Hepatocyte (in vitro differentiated cells): ENCODE measurements at regions not wholly inside any gene's neighbourhood (a gene's known extent, or its start where the extent isn't known, plus 50 kb on each side); places are given as distances from the start of the nearest gene placed in this dataset.
A peak's percentile ranks its signal among the peaks of the same experiment; 100 is the strongest.

Experiments used
- DNase-seq: peaks from one replicate; pipeline ENCODE4 v3.0.0-alpha.2; 2016; ENCODE audit warnings: low spot score
- H2AFZ ChIP-seq: fragments of 200-600 bp; sonication (generic); 2 replicates; pipeline ENCODE4 v1.6.0; 2016; ENCODE audit warnings: antibody characterized with exemption, mild to moderate bottlenecking
- H3K27ac ChIP-seq: fragments of 200-600 bp; sonication (generic); 2 replicates; pipeline ENCODE4 v1.5.1; 2016; ENCODE audit warnings: mild to moderate bottlenecking
- H3K27me3 ChIP-seq: fragments of 200-600 bp; sonication (generic); 2 replicates; pipeline ENCODE4 v1.6.1; 2016
- H3K36me3 ChIP-seq: fragments of 200-600 bp; sonication (generic); replicated peaks from 2 replicates; pipeline ENCODE4 v1.5.1; 2016; ENCODE audit warnings: low read depth; ENCODE audit not compliant: insufficient read depth
- H3K4me1 ChIP-seq: fragments of 200-600 bp; sonication (generic); 2 replicates; pipeline ENCODE4 v1.5.1; 2016; ENCODE audit warnings: mild to moderate bottlenecking, moderate library complexity; ENCODE audit not compliant: insufficient read depth
- H3K4me2 ChIP-seq: fragments of 200-600 bp; sonication (generic); 2 replicates; pipeline ENCODE4 v1.6.0; 2016
- H3K4me3 ChIP-seq: fragments of 200-600 bp; sonication (generic); 2 replicates; pipeline ENCODE4 v1.5.1; 2016; ENCODE audit warnings: mild to moderate bottlenecking
- H3K79me2 ChIP-seq: fragments of 200-600 bp; sonication (generic); 2 replicates; pipeline ENCODE4 v1.6.0; 2017; ENCODE audit warnings: mild to moderate bottlenecking
- H3K9me2 ChIP-seq: fragments of 200-600 bp; sonication (generic); replicated peaks from 2 replicates; pipeline ENCODE4 v1.6.0; 2017; ENCODE audit warnings: mild to moderate bottlenecking; ENCODE audit not compliant: insufficient read depth
- H3K9me3 ChIP-seq: fragments of 200-600 bp; sonication (generic); 2 replicates; pipeline ENCODE4 v1.5.1; 2016; ENCODE audit warnings: low read depth, mild to moderate bottlenecking
- H4K20me1 ChIP-seq: fragments of 200-600 bp; sonication (generic); 2 replicates; pipeline ENCODE4 v1.6.0; 2016; ENCODE audit warnings: mild to moderate bottlenecking; ENCODE audit not compliant: insufficient read depth, poor library complexity, severe bottlenecking
- EZH2 ChIP-seq: fragments of 200-600 bp; sonication (generic); IDR thresholded peaks from 2 replicates; pipeline ENCODE4 v1.6.1; 2016; ENCODE audit warnings: antibody characterized with exemption, mild to moderate bottlenecking, borderline replicate concordance
- EZH2phosphoT487 ChIP-seq: fragments of 200-600 bp; sonication (generic); IDR thresholded peaks from one replicate; pipeline ENCODE4 v1.6.1; 2018; ENCODE audit warnings: antibody characterized with exemption, mild to moderate bottlenecking, low read depth, moderate library complexity; ENCODE audit not compliant: unreplicated experiment, severe bottlenecking
- WGBS: methylation state at CpG from one replicate; pipeline ENCODE4 v1.1.6; 2016; ENCODE audit warnings: low lambda C conversion rate; ENCODE audit errors: missing lambda C conversion rate; 5-methylcytosine and 5-hydroxymethylcytosine counted together
- TF ChIP-seq, protein P1 (sequence below): fragments of 200-600 bp; sonication (generic); IDR thresholded peaks from 2 replicates; pipeline ENCODE4 v1.5.1; 2016; ENCODE audit warnings: antibody characterized with exemption, mild to moderate bottlenecking; ENCODE audit not compliant: poor library complexity

DNA sequence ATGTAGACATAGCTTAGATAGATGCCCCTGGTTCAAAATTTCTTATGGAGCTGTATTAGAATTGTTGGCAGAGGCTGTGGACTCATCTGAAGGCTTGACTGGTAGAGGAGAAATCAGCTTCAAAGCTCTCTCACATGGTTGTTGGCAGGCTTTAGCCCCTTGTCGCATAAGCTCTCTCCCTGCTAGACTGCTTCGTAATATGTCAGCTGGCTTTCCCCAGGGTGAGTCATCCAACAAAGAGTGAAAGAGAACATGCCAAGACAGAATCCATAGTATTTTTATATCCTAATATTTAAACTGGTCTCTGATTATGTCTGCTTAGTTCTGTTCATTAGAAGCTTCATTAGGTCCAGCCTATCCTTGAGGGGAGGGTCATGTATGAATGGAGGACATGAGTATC lies 427.4 kb upstream of the NAALADL2 start:
- WGBS = 85% methylated on average over 2 of the region's 2 CpGs
- H2AFZ ChIP-seq = no peak overlapping the region
- no peaks in the 10 kb centered on the region for H3K4me1 ChIP-seq
- H3K4me3 ChIP-seq = no peak overlapping the region
- H4K20me1 ChIP-seq = no peaks in the 10 kb centered on the region
- no peak overlapping the region for H3K4me2 ChIP-seq
- no peaks in the 10 kb centered on the region for H3K9me2 ChIP-seq
- TF ChIP-seq, protein P1, sequence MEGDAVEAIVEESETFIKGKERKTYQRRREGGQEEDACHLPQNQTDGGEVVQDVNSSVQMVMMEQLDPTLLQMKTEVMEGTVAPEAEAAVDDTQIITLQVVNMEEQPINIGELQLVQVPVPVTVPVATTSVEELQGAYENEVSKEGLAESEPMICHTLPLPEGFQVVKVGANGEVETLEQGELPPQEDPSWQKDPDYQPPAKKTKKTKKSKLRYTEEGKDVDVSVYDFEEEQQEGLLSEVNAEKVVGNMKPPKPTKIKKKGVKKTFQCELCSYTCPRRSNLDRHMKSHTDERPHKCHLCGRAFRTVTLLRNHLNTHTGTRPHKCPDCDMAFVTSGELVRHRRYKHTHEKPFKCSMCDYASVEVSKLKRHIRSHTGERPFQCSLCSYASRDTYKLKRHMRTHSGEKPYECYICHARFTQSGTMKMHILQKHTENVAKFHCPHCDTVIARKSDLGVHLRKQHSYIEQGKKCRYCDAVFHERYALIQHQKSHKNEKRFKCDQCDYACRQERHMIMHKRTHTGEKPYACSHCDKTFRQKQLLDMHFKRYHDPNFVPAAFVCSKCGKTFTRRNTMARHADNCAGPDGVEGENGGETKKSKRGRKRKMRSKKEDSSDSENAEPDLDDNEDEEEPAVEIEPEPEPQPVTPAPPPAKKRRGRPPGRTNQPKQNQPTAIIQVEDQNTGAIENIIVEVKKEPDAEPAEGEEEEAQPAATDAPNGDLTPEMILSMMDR = no peak
- TF ChIP-seq EZH2 (no peak), EZH2phosphoT487 (no peak)
- H3K27ac ChIP-seq = no peak overlapping the region
- H3K27me3 ChIP-seq = no peaks in the 10 kb centered on the region
- no peaks in the 10 kb centered on the region for H3K79me2 ChIP-seq
- no peaks in the 10 kb centered on the region for H3K9me3 ChIP-seq
- no peaks in the 10 kb centered on the region for H3K36me3 ChIP-seq
- DNase-seq = no peak

DNA sequence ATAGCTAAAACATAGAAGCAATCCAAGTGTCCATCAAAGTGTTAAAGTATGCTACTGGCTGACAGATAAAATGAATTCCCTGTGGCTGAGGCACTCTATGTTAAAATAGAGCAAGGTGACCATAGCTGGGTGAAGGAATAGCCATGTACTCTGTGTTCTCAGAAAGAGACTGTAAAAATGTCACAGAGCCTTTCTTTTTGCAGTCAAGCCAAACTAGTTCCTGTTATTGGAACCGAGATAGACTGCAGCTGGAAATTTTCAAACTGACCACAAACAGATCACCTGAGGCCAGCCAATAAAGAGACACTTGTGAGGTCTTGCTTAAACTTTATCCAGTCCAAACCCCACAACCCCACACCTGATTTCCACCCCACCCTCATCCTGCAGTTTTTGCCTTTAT lies 422.8 kb upstream of the NAALADL2 start:
- Histone ChIP-seq H3K27me3 (no peaks in the 10 kb centered on the region), H3K4me2 (no peak overlapping the region), H3K4me3 (no peak overlapping the region), H3K9me3 (no peaks in the 10 kb centered on the region), H3K27ac (no peak overlapping the region), H4K20me1 (no peaks in the 10 kb centered on the region), H3K4me1 (no peaks in the 10 kb centered on the region), H2AFZ (no peak overlapping the region), H3K79me2 (no peaks in the 10 kb centered on the region), H3K9me2 (no peaks in the 10 kb centered on the region), H3K36me3 (no peaks in the 10 kb centered on the region)
- 0% methylated on average over 1 of the region's 1 CpG for WGBS
- DNase-seq = no peak
- TF ChIP-seq EZH2phosphoT487 = no peak
- TF ChIP-seq, protein P1 = no peak
- no peak for TF ChIP-seq EZH2

DNA sequence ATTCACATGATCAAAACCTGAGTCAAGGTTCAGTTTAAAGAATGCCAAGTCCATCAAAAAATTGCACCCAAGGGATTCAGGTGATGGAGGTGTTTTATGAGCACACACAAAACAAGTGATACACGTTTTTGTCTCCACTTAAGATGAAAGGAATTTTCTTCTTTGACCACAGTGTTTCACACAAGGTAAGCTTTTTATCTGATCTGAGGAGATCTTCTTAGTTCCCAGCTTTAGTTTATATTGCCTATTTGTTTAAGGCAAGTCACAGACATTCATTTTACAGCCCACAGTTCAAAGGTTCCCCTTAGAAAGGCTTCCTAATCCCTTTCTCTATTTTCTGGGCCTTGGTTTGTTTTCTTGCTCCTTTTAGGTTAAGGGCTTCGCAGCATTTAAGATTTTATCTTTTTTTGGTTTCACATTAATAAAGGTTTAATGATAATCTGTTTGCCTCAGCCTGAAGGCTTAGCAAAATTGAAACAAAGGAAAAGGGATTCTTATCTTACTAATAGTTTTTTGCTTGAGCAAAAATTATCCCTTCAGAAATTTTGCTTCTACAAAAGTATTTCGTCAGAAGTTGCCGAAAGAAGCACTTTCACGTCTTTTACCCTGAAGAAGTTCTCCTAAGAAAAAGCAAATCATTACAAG lies 420.5 kb upstream of the NAALADL2 start:
- Histone ChIP-seq H3K4me3 (no peak overlapping the region), H3K4me1 (no peaks in the 10 kb centered on the region), H3K36me3 (no peaks in the 10 kb centered on the region), H3K9me2 (no peaks in the 10 kb centered on the region), H4K20me1 (no peaks in the 10 kb centered on the region), H3K79me2 (peaks cover 14% of the 10 kb centered on the region), H3K9me3 (no peaks in the 10 kb centered on the region), H3K27me3 (no peaks in the 10 kb centered on the region), H3K27ac (peak overlapping the region; percentile 99), H3K4me2 (peak overlapping the region; percentile 81), H2AFZ (peak overlapping the region; percentile 44)
- TF ChIP-seq EZH2 (no peak), EZH2phosphoT487 (peak; percentile 25)
- TF ChIP-seq, protein P1 = no peak
- DNase-seq = peak; percentile 35
- WGBS = 31% methylated on average over 5 of the region's 5 CpGs
